Mesenteric fat pad (tissue), 1 donor: ENCODE measurements at regions not wholly inside any gene's neighbourhood (a gene's known extent, or its start where the extent isn't known, plus 50 kb on each side); places are given as distances from the start of the nearest gene placed in this dataset.

ENCODE experiments used
- DNase-seq: peaks from one replicate; pipeline ENCODE4 v3.0.0-alpha.2; 2020; ENCODE audit warnings: low spot score
- donor health status: DM: yes; HTN: yes; CAD: no.

DNA sequence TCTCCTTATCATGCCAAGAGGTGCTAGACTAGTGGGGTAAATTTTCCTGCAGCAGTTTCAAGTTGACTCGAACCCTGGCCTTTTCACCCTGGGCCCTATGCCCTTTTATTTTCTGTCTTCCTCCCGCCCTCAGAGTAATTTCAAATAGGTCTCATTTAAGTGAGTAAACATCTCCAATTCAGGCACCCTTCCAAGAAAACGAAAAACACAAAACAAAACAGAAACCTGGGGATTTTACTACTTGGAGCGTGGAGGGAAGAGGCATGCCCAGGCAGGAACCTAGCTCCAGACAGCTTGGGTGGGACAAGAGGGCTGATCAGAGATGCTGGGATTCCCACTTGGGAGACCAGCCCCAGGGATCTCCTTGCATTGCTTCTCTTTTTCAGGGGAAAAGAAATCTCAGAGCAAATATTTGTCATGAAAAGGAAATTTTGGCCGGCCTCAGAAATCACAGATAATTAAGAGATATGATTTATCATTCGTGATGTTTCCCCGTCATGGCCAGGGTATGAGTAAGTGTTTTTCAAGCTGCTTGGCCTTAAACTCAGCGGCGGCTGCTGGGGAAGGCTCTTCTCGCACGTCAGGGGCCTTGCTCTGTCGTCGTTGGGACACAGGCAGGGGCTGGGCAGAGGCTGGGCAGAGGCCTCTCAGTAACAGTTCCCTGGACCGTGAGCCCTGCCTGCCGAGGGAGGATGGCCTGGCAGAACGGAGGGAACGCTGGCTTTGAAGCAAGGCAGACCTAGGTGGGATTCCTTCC, 248.6 kb upstream of the KLF4 start:
- DNase-seq = no peak

DNA sequence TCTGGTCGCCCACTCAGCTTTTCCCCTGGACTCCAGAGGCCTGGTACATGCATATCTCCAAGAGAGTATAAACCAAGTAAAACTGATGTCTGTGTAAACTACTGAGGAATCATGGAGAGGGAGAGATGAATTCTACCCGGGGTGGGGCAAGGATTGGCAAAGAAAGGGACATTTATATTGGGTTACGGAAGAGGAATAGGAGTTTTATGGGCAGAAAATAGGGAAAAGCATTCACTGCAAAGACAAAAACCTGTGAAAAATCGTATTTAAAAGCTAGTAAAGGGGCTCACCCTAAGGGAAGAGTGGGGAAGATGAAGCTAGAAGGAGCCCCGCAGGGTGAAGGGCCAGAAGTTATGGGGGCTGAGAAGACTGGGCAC, 248.0 kb upstream of the KLF4 start:
- no peak for DNase-seq

DNA sequence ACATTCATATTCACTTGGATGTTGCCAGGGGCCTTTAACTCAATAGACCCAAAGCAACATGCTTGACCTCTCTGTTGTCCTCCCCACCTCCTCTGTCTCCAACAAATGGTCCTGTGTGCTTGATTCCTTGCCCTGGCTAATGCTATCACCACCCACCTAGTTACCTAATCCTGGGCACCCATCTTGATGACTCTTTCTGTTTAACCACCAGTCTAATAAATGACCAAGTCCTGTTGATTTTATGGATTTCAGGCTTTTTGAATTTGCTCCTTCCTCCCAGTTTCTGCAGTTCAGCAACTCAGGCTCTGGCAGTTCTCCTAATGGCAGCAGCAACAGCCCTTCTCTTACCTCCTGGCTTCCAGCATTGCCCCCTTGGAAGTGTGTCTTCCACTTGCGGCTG, 246.3 kb upstream of the KLF4 start:
- DNase-seq = no peak

GRCh38 chr9:107734256-107735013, 244.9 kb upstream of the KLF4 start:
- DNase-seq = no peak

DNA sequence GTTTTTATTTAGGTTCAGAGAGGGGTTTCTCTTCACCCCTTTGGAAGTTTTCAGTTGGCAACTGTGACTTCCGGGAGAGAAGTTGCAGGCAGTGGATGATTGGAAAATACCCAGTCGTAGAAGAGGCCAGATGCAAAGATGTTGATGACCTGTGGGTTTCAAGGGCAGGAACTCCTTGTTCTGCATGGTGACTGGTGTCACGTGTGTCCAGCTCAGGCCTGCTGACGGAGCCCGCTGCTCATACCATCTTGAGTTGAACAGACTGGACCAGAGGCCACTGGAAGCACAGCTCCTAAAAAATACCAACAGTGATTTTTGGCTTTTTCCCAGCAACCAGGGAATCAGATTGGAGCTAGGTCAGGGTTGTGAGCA, 243.9 kb upstream of the KLF4 start:
- no peak for DNase-seq

- DNase-seq = no peak
These were observed 243.4 kb upstream of the KLF4 start for GRCh38 chr9:107732781-107733522.

DNA sequence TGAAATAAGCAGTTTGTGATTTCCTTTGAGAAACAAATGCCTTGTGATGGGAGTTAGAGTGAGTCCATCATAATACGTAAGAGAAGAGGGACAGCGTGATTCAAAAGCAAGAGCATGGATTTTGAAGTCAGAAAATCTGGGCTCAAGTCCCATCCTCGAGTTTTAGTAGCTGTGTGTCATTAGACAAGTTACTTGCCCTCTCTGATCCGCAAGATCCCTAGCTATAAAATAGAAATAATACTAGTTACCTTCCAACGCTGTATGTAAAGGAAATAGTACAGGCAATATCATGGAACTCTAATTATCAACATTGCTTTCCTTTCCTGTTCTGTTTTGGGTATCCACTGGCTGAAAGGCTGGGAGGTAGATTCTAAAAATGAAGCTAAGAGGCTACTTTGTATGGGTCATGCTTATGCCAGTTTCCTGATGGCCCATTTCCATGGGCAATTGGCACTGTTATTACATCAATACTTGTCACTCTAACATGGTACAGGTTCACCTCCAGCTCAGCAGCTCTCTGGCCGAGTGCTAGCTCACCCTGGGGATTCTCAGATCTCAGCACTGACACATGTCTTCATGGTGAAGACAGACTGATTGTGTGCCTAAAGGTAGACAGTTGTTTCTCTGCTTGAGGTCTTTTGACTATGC, 241.7 kb upstream of the KLF4 start:
- no peak for DNase-seq

DNA sequence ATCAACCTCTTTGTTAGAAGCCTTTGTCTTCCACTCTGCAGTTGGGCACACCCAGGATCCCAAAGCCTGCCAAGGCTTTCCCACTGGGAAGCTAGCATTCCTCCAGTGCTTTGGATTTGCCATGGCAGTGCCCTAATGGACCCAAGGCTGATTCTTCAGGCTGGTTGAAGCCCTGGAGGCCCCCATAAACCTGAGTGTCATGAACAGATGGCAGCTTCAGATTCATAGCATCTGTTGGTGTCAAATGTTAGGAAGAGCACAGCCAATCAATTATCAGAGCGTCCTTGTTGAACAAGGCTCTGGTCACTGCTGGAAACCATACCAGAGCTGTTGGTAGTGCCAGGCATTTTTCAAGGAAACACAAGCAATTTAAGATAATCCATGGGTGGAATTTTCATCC, 241.1 kb upstream of the KLF4 start:
- DNase-seq = no peak

DNA sequence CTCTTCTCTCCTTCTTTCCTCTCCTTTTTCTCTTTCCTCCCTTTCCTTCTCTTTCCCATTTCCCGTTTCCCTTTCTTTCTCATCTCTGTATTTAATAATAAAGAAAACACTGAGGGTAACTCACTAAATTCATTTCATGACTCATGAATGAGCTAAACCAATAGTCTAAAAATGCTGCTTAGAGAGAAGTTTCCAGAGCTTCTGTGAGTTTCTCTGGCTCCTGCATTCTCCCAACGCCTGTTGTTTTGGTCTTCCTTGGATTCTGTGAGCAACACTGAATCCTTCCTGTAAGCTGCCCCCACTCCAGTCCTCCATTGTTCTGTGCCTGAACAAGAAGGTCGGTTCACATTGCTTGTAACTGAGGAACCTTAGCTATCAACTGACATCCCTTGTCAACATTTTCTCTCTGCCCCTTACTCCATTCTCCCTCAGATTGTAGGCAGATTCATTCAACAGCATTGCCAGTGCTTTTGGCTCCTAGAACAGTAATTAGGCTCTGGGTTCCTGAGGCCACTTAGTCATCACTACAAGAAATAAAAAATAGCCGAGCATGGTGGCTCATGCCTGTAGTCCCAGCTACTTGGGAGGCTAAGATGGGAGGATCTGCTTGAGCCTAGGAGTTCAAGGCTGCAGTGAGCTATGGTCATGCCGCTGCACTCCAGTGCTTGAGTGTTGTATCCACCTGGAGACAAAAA, 237.7 kb upstream of the KLF4 start:
- DNase-seq = no peak

GRCh38 chr9:107723015-107723414, 233.4 kb upstream of the KLF4 start:
- DNase-seq = no peak

GRCh38 chr9:107721705-107722245, 232.2 kb upstream of the KLF4 start:
- DNase-seq = no peak

DNA sequence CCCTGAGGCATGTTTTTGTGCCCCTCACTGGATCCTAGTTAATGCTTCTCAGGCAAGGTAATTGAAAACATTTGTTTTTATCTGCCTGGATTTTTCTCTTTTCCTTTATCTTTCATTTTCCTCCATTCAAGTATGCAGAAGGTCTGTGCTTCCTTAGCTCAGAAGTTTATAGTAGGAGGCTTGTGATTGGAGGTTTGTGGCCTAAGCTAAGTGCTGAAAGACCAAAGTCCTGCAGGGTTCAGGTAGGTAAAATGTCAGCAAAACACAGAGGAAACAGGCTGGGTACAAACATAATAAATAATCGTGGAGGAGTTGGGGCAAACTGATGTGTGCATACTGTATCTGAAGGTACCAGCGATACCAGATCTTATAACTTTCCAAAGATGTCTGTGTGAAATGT, 230.9 kb upstream of the KLF4 start:
- no peak for DNase-seq

GRCh38 chr9:107717529-107718314, 228.2 kb upstream of the KLF4 start:
- no peak for DNase-seq

DNA sequence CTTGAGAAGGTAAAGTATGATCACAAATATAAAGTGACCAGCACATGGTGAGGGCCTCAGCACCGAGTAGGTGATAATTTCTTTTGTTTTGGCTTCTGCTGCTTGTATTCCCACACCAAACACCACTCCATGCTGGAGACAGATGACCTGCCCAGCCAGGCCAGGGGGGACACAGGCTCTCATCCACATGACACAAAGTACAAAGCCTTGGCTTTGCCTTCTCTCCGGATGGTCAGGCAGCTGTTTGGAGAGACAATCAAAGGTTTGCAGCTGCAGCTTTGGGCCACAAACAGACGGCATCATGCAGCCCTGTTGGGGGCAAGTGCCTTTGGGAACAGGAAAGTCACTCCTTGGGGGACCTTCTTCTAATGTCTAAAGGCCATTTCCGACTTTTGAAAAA, 226.2 kb upstream of the KLF4 start:
- DNase-seq = no peak

GRCh38 chr9:107713470-107713869, 223.9 kb upstream of the KLF4 start:
- no peak for DNase-seq

DNA sequence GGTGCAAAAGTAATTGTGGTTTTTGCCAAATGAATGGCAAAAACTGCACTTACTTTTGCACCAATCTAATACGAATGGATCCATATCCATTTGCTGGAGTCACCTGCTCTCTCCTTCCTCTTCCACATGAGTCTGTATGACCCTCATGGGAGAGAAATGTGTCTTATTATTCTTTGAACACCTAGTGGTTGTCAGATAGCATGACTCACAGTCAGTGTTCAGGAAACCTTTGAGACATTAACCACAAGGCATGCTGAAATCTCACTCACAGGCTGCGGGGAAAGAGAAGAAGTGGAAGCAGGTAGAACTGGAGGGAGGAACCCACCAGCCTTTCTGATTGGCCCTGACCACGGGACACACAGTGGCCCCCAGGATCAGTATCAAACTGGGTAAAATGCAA, 222.8 kb upstream of the KLF4 start:
- no peak for DNase-seq

DNA sequence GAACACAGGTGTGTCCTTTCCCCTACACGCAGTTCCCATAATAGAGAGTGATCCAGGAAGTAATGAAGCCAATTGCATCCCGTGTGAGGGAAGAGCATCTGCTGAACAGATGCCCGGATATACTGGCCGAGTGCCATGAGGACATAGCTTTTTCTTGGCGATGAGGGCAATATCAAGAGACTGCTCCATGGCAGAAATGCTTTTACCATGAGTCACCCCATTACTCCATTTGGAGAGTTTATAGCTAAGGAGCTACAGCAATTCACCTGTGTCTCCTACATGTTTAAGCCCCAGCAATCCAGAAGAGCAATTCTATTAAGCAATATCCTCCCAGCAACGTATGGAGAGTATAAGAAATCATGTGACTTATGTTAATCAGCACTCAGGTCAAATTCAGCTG, 222.0 kb upstream of the KLF4 start:
- no peak for DNase-seq

- DNase-seq = no peak
These were observed 221.4 kb upstream of the KLF4 start for GRCh38 chr9:107710953-107711352.

GRCh38 chr9:107710546-107710945, 221.0 kb upstream of the KLF4 start:
- DNase-seq = no peak

- no peak for DNase-seq
These were observed 219.2 kb upstream of the KLF4 start for GRCh38 chr9:107708791-107709190.
